HG02642 (cell line): ENCODE measurements at regions not wholly inside any gene's neighbourhood (a gene's known extent, or its start where the extent isn't known, plus 50 kb on each side); places are given as distances from the start of the nearest gene placed in this dataset.
"Not testable (repeated sequence)": the region's sequence is repeated elsewhere in the genome, so short reads cannot be mapped to it uniquely, and the experiment has no call there.

ENCODE experiments used
- ATAC-seq: cut with Tn5 transposase; IDR thresholded peaks from one replicate; pipeline ENCODE4 v1.9.1; 2021; ENCODE audit warnings: mild to moderate bottlenecking; ENCODE audit not compliant: unreplicated experiment, poor library complexity

GRCh38 chr9:39663020-39663419 lies 307.6 kb downstream of the SPATA31A1 start:
- ATAC-seq: not testable (repeated sequence)

- peak; percentile 72 for ATAC-seq
Observed at GRCh38 chr9:39663713-39664112, 308.2 kb downstream of the SPATA31A1 start.

DNA sequence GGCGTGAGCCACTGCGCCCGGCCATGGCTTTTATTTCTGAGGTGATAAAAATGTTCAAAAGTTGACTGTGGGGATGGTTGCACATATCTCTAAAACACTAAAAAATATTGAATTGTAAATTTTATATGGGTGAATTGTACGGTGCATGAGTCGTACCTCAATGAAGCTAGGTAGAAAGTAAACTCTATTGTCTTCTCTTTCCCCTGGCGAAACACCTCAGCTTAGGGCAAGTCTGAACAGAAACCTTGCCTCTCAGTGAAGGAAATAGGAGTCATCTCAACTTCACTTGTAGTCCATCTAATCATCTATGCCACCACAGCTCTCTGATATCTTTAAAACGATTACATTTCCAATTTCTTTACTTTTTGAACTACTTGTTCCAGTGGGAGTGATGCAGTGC lies 309.6 kb downstream of the SPATA31A1 start:
- not testable (repeated sequence) for ATAC-seq

DNA sequence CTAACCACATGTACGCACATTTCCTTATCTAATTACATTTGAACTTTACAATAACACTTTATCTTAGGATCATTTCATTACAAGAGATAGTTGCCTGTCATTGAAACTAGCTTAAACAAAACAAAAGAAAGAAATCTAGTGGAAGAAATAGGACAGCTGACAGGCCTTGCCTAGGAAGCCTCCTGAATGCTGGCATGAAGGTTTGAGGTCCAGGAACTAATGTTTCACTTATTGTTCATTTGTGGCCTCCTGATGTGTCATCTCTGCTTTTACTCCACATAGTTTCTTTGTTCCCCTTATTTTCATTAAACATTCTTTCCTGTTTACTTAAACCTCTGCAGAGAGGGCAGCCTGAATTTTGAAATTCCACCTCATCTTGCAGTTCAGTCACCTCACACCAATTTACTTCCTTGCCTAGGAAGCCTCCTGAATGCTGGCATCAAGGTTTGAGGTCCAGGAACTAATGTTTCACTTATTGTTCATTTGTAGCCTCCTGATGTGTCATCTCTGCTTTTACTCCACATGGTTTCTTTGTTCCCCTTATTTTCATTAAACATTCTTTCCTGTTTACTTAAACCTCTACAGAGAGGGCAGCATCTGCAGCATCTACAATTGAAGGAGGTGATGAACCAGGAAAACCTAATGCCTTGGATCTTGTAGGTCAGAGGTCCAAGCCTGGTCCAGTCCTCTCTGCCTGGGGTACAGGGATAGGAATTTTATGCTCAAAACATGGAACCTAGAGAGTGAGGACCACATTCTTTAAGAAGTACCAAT lies 319.2 kb downstream of the SPATA31A1 start:
- not testable (repeated sequence) for ATAC-seq

DNA sequence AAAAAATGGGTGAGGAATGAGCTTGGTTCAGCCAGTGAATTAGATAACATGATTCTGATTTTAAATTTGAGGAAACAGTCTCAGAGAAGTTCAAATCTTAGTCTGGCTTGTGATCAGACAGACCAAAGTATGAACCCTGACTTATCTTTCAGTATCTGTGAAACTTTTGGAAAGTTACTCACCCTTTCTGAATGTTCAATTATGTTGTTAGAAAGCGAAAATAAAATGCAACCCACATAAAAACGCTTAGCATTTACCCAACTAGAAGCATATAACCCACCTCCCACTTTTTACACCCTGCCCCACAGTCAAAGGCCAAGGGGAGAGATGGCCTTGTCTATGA lies 319.7 kb downstream of the SPATA31A1 start:
- not testable (repeated sequence) for ATAC-seq

- ATAC-seq: not testable (repeated sequence)
Observed at GRCh38 chr9:39678534-39679263, 323.2 kb downstream of the SPATA31A1 start.

DNA sequence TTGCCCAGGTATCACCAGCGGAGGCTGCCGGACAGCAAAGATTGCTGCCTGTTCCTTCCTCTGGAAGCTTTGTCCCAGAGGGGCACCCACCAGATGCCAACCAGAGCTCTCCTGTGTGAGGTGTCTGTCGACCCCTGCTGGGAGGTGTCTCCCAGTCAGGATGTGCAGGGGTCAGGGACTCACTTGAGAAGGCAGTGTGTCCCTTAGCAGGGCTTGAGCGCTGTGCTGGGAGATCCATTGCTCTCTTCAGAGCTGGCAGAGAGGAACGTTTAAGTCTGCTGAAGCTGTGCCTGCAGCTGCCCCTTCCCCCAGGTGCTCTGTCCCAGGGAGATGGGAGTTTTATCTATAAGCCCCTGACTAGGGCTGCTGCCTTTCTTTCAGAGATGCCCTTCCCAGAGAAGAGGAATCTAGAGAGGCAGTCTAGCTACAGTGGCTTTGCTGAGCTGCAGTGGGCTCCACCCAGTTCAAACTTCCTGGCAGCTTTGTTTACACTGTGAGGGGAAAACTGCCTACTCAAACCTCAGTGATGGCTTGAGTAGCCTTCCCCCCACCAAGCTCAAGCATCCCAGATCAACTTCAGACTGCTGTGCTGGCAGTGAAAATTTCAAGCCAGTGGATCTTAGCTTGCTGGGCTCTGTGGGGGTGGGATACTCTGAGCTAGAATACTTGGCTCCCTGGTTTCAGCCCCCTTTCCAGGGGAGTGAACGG lies 325.4 kb downstream of the SPATA31A1 start:
- not testable (repeated sequence) for ATAC-seq

DNA sequence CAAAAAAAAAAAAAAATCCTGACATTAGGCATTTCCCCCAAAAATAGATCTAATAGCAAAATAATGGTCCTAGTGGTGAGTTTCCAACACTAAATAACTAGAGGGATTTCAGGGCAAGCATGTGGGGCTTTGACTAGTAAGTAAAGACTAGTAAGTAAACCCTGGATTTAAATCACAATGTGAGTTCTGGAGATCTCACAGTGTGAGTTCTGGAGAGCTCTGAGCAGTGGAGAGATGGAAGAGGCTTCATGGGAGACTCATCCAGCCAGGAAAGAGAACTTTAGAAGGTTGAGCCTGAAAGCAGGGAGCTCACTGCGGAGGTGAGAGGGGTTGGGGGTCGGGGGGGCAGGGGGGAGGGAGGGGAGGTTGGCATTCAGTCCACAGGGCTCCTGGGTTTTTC lies 373.4 kb downstream of the SPATA31A1 start:
- not testable (repeated sequence) for ATAC-seq

DNA sequence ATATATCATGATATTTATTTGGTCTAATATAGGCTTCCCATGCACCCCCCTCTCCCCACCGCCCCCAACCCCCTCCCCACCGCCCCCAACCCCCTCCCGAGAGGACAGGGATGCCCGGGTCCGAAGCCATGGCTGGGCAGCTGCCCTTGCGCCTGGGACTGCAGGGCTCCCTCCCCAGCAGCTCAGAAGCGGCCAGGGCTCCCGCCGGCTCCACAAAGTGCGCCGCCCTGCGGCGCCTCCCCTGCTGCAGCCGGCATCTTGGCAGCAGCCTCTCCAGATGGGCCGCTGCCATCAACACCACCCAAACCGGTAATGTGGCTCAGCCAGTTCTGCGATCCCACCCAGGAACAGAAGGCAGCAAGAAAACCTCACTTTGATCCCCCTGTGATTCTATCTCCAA lies 389.4 kb downstream of the SPATA31A1 start:
- ATAC-seq: not testable (repeated sequence)

- not testable (repeated sequence) for ATAC-seq
Observed at GRCh38 chr9:39775570-39775969, 420.1 kb downstream of the SPATA31A1 start.

GRCh38 chr9:39791356-39791755 lies 435.9 kb downstream of the SPATA31A1 start:
- ATAC-seq: peak; percentile 100

DNA sequence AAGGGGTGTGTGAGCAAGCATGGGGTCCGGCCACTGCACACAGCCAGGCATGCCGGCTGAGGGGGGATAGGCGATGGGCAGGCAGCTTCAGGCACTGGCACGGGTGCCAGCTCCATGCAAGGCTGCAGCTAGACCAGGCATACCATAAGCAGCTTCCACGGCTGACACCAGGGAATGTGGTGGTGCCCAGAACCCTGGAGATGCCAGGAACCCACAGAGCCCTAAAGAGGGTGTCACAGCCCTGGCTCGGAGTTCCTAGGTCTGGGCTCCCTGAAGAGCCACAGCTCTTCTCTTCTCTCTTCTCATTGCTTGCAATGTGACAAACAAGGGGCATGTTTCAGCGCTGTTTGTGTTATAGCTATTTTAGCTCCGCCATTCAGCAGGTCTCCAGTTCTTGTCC lies 442.5 kb downstream of the SPATA31A1 start:
- ATAC-seq: not testable (repeated sequence)

DNA sequence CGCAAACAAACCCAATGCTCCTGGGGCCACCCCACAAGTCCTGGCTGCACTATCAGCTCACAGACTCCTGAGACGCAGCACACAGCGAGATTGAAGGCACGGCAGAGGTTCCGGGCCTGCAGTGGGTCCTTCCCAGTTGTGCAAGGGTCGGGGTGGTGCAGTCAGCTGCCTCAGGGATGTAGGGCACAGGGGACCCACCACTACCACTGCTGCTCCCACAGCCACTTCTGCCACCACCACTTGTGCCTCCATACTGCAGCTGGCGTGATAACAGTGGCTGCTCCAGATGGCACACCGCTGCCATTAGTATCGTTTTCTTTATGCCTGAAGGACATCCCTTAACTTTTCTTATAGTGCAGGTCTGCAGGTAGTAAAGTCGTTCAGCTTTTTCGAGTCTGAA lies 443.8 kb downstream of the SPATA31A1 start:
- ATAC-seq: not testable (repeated sequence)

DNA sequence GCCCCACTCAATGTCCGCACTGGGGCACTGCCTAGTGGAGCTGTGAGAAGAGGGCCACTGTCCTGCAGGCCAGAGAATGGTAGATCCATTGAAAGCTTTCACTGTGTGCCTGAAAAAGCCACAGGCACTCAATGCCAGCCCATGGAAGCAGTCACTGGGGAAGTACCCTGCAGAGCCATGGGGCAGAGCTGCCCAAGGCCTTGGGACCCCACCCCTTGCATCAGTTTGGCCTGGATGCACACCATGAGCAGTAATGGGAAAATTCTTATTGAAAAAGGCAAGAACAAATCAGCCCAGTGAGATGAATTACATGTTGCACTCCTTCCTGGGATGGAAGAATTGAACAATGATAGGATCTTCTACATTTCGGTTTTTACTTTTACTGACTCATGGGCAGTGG lies 447.1 kb downstream of the SPATA31A1 start:
- not testable (repeated sequence) for ATAC-seq

- ATAC-seq: peak; percentile 98
Observed at GRCh38 chr9:39809401-39810226, 454.1 kb downstream of the SPATA31A1 start.

GRCh38 chr9:39810401-39810800 lies 454.9 kb downstream of the SPATA31A1 start:
- not testable (repeated sequence) for ATAC-seq

DNA sequence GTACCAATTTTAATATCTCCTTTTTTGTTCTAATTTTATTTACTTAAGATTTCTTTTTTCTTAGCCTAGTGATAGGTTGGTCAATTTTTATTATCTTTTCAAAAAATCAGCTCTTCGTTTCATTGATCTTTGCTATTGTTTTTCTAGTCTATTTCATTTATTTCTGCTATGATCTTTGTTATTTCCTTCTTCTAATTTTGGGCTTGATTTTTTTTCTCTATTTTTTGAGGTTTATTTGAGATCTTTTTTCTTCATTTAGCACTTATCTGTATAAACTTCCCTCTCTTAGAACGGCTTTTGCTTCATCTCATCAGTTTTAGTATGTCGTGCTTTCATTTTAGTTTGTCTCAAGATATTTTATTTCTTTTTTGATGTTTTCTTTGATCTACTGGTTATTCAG lies 456.1 kb downstream of the SPATA31A1 start:
- not testable (repeated sequence) for ATAC-seq

DNA sequence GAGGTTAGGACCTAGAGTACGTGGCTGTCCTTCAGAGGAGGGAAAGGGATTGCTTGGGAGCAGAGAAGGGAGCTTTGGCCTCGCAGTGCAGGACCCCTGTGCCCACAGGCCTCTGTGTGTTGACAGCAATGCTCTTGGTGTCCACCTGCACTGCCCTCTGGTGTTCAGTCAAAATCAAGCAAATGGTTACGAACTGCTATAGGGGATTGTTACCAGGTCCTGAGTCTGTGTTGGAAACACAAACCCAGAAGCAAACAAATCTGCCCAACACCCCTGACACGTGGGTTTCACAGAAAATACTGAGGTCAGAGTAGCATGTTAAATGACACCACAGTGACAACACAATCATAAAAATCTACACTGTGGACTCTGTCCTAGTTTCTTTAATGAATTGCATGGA lies 473.0 kb downstream of the SPATA31A1 start:
- ATAC-seq: not testable (repeated sequence)
